Breast epithelium (tissue), 4 donors: ENCODE measurements at regions not wholly inside any gene's neighbourhood (a gene's known extent, or its start where the extent isn't known, plus 50 kb on each side); places are given as distances from the start of the nearest gene placed in this dataset.
A peak's percentile ranks its signal among the peaks of the same experiment; 100 is the strongest.

Experiments used
- DNase-seq, 2 donors: peaks; one replicate each; pipeline ENCODE4 v3.0.0-alpha.2; 2019; ENCODE audit warnings: low spot score in 2 of 2
- H3K27ac ChIP-seq, 2 donors: fragments of 200-600 bp; sonication (generic) in 1 of 2; one replicate each; pipeline ENCODE4 v1.5.1; 2016 to 2019; ENCODE audit warnings: mild to moderate bottlenecking in 1 of 2
- H3K27me3 ChIP-seq, 2 donors: fragments of 200-600 bp; sonication (generic) in 1 of 2; one replicate each; pipeline versions ENCODE4 v1.5.1 to v1.6.0; 2017 to 2019; ENCODE audit warnings: control low read depth in 1 of 2, mild to moderate bottlenecking in 1 of 2
- H3K36me3 ChIP-seq: fragments of 200-600 bp; one replicate; pipeline ENCODE4 v1.5.1; 2019
- H3K4me1 ChIP-seq, 2 donors: fragments of 200-600 bp; sonication (generic); one replicate each; pipeline ENCODE4 v1.5.1; 2016 to 2019; ENCODE audit warnings: control low read depth in 1 of 2
- H3K4me3 ChIP-seq, 3 donors: fragments of 200-600 bp; sonication (generic); 1 replicate in 2 of 3; 2 replicates in 1 of 3; pipeline ENCODE4 v1.5.1; 2016 to 2019; ENCODE audit warnings: mild to moderate bottlenecking in 3 of 3, moderate library complexity in 2 of 3
- H3K9me3 ChIP-seq, 2 donors: fragments of 200-600 bp; sonication (generic) in 1 of 2; one replicate each; pipeline ENCODE4 v1.5.1; 2016 to 2019; ENCODE audit warnings: control low read depth in 1 of 2
- POLR2A ChIP-seq: fragments of 450-650 bp; IDR thresholded peaks from one replicate; pipeline ENCODE4 v1.6.1; 2016; ENCODE audit warnings: antibody characterized with exemption, mild to moderate bottlenecking, moderate library complexity
- POLR2AphosphoS5 ChIP-seq, 3 donors: sonication (generic); formaldehyde crosslinking; IDR thresholded peaks; one replicate each; pipeline ENCODE4 v1.6.1; 2017; ENCODE audit warnings: antibody characterized with exemption in 3 of 3
- intact Hi-C: fragments of 100-400 bp; cut with DNase I; formaldehyde crosslinking; loops from one replicate; pipeline ENCODE4 v1.15.1; 2023; ENCODE audit warnings: low total_unique reads
- TF ChIP-seq, protein P1 (sequence below), 3 donors: fragments of 450-650 bp; IDR thresholded peaks; one replicate each; pipeline ENCODE4 v1.5.1; 2016 to 2017; ENCODE audit warnings: antibody characterized with exemption in 3 of 3, mild to moderate bottlenecking in 3 of 3, moderate library complexity in 3 of 3

DNA sequence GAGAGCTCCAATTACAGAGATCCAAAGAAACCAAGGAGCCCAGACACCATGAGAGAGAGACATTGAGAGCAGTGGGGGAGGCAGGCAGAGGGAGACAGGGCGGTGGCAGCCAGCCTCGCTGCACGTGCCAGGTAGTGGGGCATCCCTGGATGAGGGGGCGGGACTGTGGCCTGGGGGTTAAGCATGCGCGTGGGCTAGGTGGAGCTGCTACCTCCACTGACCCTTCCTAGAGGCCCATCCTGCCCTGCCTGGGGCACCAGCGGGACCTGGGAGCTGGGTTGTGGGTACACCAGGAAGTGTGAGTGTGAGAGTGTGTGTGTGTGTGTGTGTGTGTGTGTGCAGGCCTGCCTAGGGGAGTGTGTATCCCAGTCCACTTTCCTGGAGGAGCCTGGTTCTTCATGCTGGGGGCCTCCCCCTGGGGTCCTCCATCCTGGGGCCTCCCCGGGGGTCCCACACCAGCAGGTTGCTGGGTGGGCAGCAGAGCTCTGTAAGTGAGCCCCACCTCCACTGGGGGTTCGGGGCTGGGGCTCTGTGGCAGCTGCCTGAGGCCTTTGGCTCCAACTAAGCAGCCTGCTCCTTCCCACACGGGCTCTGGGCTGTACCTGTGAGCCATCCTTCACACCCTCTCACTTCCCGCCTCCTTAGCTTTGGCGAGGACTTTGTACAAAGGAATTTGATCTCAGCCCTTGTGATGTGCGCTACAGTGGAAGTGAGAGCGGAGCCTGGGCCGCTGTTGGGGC lies 127.4 kb downstream of the IRF8 start:
- Histone ChIP-seq H3K27ac (no peak overlapping the region), H3K4me3 (no peak overlapping the region), H3K9me3 (peaks cover 9 to 29% of the 10 kb centered on the region in 2 donors), H3K4me1 (no peaks in the 10 kb centered on the region), H3K36me3 (no peaks in the 10 kb centered on the region), H3K27me3 (peaks cover 0 to 39% of the 10 kb centered on the region in 2 donors)
- TF ChIP-seq POLR2A (no peak), POLR2AphosphoS5 (IDR thresholded peaks at IDR 0.05) (no peak)
- TF ChIP-seq, protein P1, sequence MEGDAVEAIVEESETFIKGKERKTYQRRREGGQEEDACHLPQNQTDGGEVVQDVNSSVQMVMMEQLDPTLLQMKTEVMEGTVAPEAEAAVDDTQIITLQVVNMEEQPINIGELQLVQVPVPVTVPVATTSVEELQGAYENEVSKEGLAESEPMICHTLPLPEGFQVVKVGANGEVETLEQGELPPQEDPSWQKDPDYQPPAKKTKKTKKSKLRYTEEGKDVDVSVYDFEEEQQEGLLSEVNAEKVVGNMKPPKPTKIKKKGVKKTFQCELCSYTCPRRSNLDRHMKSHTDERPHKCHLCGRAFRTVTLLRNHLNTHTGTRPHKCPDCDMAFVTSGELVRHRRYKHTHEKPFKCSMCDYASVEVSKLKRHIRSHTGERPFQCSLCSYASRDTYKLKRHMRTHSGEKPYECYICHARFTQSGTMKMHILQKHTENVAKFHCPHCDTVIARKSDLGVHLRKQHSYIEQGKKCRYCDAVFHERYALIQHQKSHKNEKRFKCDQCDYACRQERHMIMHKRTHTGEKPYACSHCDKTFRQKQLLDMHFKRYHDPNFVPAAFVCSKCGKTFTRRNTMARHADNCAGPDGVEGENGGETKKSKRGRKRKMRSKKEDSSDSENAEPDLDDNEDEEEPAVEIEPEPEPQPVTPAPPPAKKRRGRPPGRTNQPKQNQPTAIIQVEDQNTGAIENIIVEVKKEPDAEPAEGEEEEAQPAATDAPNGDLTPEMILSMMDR (IDR thresholded peaks at IDR 0.05), result no peak
- peak in 1 of 2 donors; percentile 27 for DNase-seq
- intact Hi-C loops, result no loop called here

DNA sequence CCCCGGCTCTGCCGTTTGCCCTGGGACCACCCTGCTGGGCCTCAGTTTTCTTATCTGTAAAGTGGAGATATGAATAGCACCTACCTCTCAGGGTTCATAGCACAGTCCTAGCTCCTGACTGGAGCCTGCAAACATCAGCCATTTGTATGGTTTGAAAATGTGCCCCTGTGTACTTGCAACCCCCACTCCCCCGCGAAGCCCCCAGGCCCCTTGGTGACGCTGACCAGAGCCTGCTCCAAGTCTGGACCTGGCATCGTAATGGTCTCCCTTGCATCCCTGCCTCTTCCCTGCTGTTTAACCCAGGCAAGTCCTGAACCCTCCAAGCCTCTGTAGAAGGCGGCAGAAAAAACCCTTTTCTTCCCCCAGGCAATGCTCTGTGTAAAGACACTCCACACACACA lies 128.0 kb downstream of the IRF8 start:
- H3K4me1 ChIP-seq, result no peaks in the 10 kb centered on the region
- intact Hi-C loops, result no loop called here
- H3K9me3 ChIP-seq, result peaks cover 9 to 29% of the 10 kb centered on the region in 2 donors
- no peaks in the 10 kb centered on the region for H3K36me3 ChIP-seq
- TF ChIP-seq POLR2A (no peak), POLR2AphosphoS5 (IDR thresholded peaks at IDR 0.05) (no peak)
- TF ChIP-seq, protein P1 (IDR thresholded peaks at IDR 0.05), result no peak
- DNase-seq, result peak in 1 of 2 donors; percentile 24
- peaks cover 0 to 35% of the 10 kb centered on the region in 2 donors for H3K27me3 ChIP-seq
- H3K4me3 ChIP-seq, result no peak overlapping the region
- H3K27ac ChIP-seq, result no peak overlapping the region

DNA sequence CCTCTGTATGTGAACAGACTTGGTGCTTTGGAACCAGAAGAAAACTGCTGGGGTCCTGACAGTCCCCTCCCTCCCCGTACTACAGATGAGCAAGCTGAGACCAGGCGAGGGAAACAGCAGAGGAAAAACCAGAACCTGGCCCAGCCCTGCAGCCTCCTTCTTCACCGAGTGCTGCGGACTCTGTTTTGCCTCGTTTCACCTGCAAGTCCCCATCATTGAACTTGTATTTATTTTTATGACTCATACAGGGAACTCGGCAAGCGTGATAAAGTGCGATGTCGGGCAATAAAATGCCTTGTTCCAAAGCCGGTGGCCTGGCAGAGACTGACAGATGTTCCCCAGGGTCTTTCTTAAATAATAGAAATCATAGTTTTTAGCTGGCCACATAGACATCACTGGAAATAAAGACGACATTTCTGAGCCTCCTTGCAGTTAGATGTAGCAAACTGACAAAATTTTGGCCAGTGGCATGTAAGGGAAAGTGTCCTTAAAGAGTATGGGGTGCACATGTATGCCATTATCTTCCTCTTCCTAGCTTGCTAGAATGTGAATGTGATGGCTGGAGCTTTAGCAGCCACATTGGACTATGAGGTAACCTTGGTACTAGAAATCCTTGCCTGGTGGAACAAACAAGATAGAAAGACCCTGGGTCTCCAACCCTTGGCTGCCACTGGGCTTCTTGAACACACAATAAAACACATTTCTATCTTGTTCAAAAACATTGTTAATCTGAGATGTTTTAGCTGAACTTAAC lies 128.6 kb downstream of the IRF8 start:
- Histone ChIP-seq H3K27ac (no peak overlapping the region), H3K36me3 (no peaks in the 10 kb centered on the region), H3K9me3 (peaks cover 9 to 29% of the 10 kb centered on the region in 2 donors), H3K27me3 (peaks cover 0 to 30% of the 10 kb centered on the region in 2 donors), H3K4me3 (no peak overlapping the region), H3K4me1 (no peaks in the 10 kb centered on the region)
- DNase-seq, result peak in 1 of 2 donors; percentile 24
- TF ChIP-seq, protein P1 (IDR thresholded peaks at IDR 0.05), result no peak
- TF ChIP-seq POLR2A (no peak), POLR2AphosphoS5 (IDR thresholded peaks at IDR 0.05) (no peak)
- intact Hi-C loops, result no loop called here

DNA sequence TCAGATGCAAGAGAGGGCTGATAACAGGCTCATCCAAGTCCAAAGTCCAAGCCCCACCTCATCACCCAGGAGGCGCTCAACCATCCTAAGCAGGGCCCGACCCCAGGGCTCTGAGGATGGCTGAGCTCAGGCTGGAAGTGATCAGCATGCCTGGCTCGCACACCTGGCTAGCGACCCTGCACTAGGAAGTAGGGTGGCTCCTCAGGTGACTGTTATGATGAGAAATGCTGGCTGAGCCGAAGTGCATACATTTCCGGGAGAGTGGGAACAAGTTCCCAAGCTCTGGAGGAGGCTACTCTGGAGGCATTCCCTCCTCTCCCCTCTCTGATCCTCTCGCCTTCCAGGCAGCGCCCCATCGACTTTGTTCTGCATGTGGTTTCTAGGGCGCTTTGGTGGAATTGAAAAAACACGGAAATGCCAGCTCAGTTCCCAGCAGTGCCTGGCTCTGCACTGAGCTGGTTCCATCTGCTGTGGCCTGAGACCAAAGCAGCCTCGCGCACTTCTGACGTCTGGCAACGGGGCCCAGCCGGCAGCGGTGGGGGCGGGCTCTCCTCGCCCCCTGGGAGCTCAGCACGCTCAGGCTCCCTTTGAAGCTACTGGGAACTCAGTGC lies 130.3 kb downstream of the IRF8 start:
- Histone ChIP-seq H3K27me3 (peaks cover 0 to 26% of the 10 kb centered on the region in 2 donors), H3K9me3 (peaks cover 9 to 13% of the 10 kb centered on the region in 2 donors), H3K4me3 (no peak overlapping the region), H3K4me1 (no peaks in the 10 kb centered on the region), H3K27ac (peak overlapping the region in 1 of 2 donors; percentile 43), H3K36me3 (no peaks in the 10 kb centered on the region)
- intact Hi-C loops, result no loop called here
- TF ChIP-seq POLR2A (no peak), POLR2AphosphoS5 (IDR thresholded peaks at IDR 0.05) (no peak)
- TF ChIP-seq, protein P1 (IDR thresholded peaks at IDR 0.05), result no peak
- DNase-seq, result peak; percentile 24 to 44
